ENCODE measurements at regions not wholly inside any gene's neighbourhood (a gene's known extent, or its start where the extent isn't known, plus 50 kb on each side); places are given as distances from the start of the nearest gene placed in this dataset.

GRCh38 chr10:46220187-46220586 lies 66.6 kb upstream of the ANTXRL start:
- no peak for TF ChIP-seq EZH2 (IDR thresholded peaks at IDR 0.05; ENCODE audit: low read depth, low read length, severe bottlenecking)
- TF ChIP-seq ZNF274 (IDR thresholded peaks at IDR 0.05; ENCODE audit: borderline replicate concordance, extremely low read depth, low read length): no peak
- no peak for TF ChIP-seq POLR2A (IDR thresholded peaks at IDR 0.05; ENCODE audit: control extremely low read depth in 1 of 2, low read depth in 2 of 2, low read length in 2 of 2)
